HG02870 (cell line): ENCODE measurements at regions not wholly inside any gene's neighbourhood (a gene's known extent, or its start where the extent isn't known, plus 50 kb on each side); places are given as distances from the start of the nearest gene placed in this dataset.

ENCODE experiments used
- ATAC-seq: cut with Tn5 transposase; IDR thresholded peaks from one replicate; pipeline ENCODE4 v1.9.1; 2021; ENCODE audit warnings: mild to moderate bottlenecking, moderate library complexity; ENCODE audit not compliant: unreplicated experiment

DNA sequence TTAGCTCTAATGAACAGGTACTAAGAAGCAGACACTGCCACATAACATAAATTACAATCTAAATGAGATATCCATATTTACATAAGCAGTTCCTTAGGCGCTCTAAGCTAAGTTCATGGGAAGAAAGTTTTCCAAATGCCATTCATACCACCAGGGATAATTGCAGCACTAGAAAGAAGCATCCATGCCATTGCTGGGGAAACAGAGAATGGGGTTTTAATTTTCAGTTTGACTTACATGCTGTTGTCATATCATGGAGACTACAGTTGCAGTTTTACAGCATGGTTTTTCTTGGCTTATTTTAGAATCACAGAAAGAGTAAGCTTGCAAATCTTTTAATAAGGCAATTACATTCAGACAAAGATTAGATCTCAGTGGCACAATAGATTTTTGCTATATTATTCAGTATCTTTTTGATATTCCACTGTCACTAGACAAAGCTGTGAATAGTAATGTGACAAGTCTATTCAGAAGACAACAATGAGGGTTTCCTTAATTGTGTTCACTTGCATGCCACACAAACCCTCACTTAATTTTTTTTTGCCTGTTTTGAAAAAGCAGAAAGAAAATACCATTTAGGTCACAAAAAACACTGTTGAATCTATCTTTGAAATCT, 108.4 kb upstream of the ELAVL2 start:
- no peak for ATAC-seq

- ATAC-seq: no peak
Observed at GRCh38 chr9:23933348-23933747, 107.3 kb upstream of the ELAVL2 start.

DNA sequence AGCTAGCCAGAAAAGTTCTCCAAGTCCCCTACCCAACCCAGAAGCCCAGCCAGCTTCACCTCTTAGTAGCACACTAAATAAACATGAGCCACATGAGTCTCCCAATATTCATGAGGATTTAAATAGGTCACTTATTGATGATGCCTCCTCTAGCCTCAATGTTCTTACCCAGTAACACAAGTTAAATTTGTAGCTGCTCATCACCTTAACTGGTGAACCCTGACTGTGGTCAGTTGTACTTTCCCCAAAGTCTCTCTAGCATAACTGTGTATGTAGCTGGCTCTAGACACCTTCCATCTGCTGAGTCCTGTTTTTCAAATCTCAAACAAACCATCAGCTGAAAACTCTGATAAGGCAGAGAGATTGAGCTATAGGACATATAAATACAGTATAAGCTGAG, 100.3 kb upstream of the ELAVL2 start:
- peak; percentile 48 for ATAC-seq

DNA sequence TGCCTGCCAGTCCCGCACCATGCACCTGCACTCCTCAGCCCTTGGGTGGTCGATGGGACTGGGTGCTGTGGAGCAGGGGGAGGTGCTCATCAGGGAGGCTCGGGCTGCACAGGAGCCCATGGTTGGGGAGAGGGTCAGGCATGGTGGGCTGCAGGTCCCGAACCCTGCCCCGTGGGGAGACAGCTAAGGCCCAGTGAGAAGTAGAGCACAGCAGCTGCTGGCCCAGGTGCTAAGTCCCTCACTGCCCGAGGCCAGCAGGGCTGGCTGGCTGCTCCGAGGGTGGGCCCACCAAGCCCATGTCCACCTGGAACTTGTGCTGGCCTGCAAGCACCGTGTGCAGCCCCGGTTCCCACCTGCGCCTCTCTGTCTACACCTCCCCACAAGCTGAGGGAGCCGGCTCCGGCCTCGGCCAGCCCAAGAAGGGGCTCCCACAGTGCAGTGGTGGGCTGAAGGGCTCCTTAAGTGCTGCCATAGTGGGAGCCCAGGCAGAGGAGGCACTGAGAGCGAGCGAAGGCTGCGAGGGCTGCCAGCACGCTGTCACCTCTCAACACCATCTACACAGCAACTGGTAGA, 88.5 kb upstream of the ELAVL2 start:
- no peak for ATAC-seq

GRCh38 chr9:23907343-23907742, 81.3 kb upstream of the ELAVL2 start:
- ATAC-seq: no peak

DNA sequence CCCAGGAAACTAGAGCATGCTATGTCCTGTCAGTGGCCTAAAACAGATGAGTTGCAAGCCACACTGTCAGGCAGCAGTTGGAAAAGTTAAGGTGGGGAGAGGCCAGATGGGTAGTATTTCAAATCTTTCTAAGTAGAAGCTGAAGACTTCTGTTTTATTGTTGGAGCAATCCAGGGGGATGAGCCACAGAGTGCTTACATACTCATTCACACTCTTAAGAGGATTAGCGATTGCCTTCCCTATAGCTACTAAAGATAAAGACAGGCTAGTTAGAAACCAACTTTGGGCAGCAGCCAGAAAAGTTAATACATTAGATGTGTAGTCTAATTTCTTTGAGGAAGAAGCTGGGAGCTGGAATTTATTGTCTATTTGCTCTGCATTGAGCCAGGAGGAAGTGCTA, 61.7 kb upstream of the ELAVL2 start:
- ATAC-seq: no peak
